ENCODE measurements at regions not wholly inside any gene's neighbourhood (a gene's known extent, or its start where the extent isn't known, plus 50 kb on each side); places are given as distances from the start of the nearest gene placed in this dataset.

DNA sequence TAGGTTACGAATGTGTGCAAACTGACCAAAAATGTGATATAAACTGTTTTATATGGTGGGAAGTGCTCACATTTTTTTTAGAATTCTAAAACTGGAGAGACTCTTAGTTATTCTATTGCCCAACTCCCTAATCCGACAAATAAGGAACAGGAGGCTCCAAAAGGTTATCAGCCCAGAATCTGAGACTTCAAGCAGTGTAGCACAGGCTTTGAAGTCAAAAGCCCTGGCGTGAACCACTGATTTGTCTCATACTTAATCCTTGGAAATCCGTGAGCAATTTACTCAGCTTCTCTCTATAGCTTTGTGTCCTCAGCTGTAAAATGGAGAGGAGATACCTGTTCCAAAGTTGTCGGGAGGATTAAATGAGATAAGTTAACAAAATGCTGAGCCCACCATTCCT lies 368.8 kb upstream of the SASH1 start:
- TF ChIP-seq, protein P1, sequence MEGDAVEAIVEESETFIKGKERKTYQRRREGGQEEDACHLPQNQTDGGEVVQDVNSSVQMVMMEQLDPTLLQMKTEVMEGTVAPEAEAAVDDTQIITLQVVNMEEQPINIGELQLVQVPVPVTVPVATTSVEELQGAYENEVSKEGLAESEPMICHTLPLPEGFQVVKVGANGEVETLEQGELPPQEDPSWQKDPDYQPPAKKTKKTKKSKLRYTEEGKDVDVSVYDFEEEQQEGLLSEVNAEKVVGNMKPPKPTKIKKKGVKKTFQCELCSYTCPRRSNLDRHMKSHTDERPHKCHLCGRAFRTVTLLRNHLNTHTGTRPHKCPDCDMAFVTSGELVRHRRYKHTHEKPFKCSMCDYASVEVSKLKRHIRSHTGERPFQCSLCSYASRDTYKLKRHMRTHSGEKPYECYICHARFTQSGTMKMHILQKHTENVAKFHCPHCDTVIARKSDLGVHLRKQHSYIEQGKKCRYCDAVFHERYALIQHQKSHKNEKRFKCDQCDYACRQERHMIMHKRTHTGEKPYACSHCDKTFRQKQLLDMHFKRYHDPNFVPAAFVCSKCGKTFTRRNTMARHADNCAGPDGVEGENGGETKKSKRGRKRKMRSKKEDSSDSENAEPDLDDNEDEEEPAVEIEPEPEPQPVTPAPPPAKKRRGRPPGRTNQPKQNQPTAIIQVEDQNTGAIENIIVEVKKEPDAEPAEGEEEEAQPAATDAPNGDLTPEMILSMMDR (IDR thresholded peaks at IDR 0.05; ENCODE audit: low read depth, low read length, missing control alignments) = no peak
- no peak for DNase-seq (ENCODE audit: low read depth)
- no peak overlapping the region for H3K4me3 ChIP-seq (ENCODE audit: low read depth, low read length)

DNA sequence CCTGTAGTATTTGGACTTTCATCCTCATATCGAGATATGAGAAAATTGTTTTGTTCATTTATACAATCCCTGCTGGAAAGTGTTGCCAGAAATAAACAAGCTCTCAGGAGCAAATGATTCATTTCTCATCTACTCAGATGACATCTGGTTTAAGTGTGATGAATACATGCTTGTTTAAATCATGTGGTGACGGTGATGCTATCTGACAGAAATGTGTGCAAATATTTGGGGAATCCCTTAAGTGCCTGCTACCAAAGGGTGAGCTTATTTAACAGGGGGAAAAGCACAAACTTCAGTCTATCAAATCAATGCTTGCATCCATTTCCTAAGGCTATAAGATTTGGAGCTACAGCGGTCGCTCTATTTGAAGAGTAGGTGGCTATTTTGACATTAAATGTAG lies 368.3 kb upstream of the SASH1 start:
- no peak overlapping the region for H3K4me3 ChIP-seq (ENCODE audit: low read depth, low read length)
- TF ChIP-seq, protein P1 (IDR thresholded peaks at IDR 0.05; ENCODE audit: low read depth, low read length, missing control alignments) = no peak
- DNase-seq (ENCODE audit: low read depth) = no peak

DNA sequence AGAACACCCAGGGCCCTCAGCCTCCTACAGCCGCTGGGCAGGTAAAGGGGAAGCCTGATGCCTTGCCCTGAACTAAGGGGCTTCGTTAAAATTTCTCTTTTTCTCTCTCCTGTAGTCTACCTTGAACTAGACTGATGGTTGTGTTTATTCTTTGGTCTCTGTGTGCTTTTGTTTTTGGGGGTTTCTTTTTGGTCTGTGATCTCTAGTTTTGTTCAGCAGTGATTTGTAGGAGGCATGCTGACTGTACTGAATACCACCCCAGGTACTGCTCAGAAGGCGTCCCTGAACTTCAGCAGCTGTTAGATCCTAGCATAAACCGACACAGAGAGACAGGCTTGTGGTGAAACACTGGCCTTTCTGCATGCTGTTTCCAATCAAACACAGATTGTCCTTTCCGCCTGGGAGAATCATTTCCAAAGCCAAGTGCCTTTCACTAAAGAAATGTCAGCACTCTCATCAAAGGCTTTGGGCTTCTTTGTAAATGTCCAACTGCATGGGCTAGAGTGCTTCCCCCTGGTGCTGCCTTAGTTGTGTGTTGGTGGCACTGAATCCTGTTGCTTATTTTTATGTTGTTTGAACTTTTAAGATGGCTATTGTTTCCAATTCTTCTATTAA lies 364.7 kb upstream of the SASH1 start:
- DNase-seq (ENCODE audit: low read depth) = no peak
- TF ChIP-seq, protein P1 (IDR thresholded peaks at IDR 0.05; ENCODE audit: low read depth, low read length, missing control alignments) = no peak
- H3K4me3 ChIP-seq (ENCODE audit: low read depth, low read length) = no peak overlapping the region

GRCh38 chr6:147979966-147980365 lies 362.7 kb upstream of the SASH1 start:
- no peak for DNase-seq (ENCODE audit: low read depth)
- TF ChIP-seq, protein P1 (IDR thresholded peaks at IDR 0.05; ENCODE audit: low read depth, low read length, missing control alignments) = no peak
- no peak overlapping the region for H3K4me3 ChIP-seq (ENCODE audit: low read depth, low read length)

DNA sequence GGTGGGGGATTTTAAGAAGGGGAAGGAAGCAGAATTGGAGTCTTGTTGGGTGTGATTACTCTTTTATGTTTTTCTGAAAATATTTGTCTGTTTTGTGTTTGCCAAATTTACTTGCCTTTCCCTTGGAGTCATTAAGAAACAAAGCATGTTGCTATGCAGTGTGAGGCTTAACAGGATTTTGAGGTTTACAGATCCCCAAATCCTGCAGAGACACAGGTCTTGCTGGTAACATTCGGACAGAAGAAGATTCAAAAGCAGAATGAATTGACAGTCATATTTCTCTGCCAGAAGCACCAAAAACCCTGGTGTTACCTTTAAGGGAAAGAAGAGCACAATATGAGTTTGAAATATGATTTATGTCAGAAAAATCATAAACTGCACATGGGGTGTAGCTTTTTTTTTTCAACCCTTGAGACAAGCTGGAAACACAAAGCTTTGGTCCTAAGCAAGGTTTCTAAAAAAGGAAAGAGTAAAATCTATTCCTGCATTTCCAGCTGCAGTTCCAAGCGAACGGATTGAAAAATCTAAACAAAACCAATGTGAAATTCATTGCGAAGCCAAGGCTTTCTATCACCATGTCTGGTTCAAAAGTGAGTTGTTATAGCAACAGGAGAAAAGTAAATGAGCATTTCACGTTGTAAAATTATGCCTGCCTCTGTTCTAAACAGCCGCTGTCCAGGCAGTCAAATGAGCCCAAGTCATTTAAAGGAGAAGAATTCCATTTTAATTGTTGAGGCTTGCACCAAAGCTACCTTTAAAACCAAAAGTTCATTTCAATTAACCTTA lies 358.9 kb upstream of the SASH1 start:
- no peak overlapping the region for H3K4me3 ChIP-seq (ENCODE audit: low read depth, low read length)
- DNase-seq (ENCODE audit: low read depth) = no peak
- TF ChIP-seq, protein P1 (IDR thresholded peaks at IDR 0.05; ENCODE audit: low read depth, low read length, missing control alignments) = no peak

- DNase-seq (ENCODE audit: low read depth) = no peak
- TF ChIP-seq, protein P1 (IDR thresholded peaks at IDR 0.05; ENCODE audit: low read depth, low read length, missing control alignments) = no peak
- H3K4me3 ChIP-seq (ENCODE audit: low read depth, low read length) = no peak overlapping the region
Measured at GRCh38 chr6:147986846-147987245, 355.8 kb upstream of the SASH1 start.

All from GM12864 (cell line).